OCI-LY1 (cell line): ENCODE measurements at regions not wholly inside any gene's neighbourhood (a gene's known extent, or its start where the extent isn't known, plus 50 kb on each side); places are given as distances from the start of the nearest gene placed in this dataset.

ENCODE experiments used
- CTCF ChIP-seq: fragments of 200-600 bp; sonication (generic), shearing (Covaris generic); IDR thresholded peaks from 2 replicates; pipeline ENCODE4 v1.5.1; 2017; ENCODE audit warnings: mild to moderate bottlenecking, antibody characterized with exemption, low read length, moderate library complexity, mixed read lengths
- EZH2 ChIP-seq: fragments of 200-600 bp; sonication (generic), shearing (Covaris generic); IDR thresholded peaks from 2 replicates; pipeline ENCODE4 v1.8.0; 2017; ENCODE audit warnings: borderline replicate concordance, mixed run types, mild to moderate bottlenecking, antibody characterized with exemption, low read length, moderate library complexity, mixed read lengths

GRCh38 chr16:8453359-8453758 lies 137.0 kb downstream of the TMEM114 start:
- TF ChIP-seq CTCF (no peak), EZH2 (no peak)
